M059J (cell line): ENCODE measurements at regions not wholly inside any gene's neighbourhood (a gene's known extent, or its start where the extent isn't known, plus 50 kb on each side); places are given as distances from the start of the nearest gene placed in this dataset.
"Not testable (repeated sequence)": the region's sequence is repeated elsewhere in the genome, so short reads cannot be mapped to it uniquely, and the experiment has no call there.

ENCODE experiments used
- DNase-seq: peaks from one replicate; pipeline ENCODE4 v3.0.0-alpha.2; 2012; ENCODE audit warnings: low read depth

DNA sequence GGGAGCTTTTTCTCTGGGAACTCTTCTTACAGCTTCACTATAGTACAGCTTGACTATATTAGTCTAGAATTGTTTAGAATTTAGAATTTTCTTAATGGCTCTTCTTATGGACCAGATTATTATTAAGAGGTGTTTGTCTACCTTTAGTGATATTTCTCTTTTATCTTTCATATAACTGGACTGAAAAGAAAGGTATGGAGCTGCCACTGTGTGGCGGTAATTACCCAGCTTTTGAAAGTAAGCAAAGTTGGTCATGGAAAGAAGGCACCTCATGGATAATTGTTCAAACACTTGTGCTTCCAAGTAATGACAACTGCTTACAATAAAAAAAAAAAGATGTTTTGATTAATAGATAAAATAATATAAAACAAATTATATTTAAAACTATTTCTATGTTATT lies 1112.5 kb downstream of the TECRL start:
- DNase-seq, result no peak

GRCh38 chr4:63275491-63275890 lies 1133.8 kb downstream of the TECRL start:
- DNase-seq, result no peak

DNA sequence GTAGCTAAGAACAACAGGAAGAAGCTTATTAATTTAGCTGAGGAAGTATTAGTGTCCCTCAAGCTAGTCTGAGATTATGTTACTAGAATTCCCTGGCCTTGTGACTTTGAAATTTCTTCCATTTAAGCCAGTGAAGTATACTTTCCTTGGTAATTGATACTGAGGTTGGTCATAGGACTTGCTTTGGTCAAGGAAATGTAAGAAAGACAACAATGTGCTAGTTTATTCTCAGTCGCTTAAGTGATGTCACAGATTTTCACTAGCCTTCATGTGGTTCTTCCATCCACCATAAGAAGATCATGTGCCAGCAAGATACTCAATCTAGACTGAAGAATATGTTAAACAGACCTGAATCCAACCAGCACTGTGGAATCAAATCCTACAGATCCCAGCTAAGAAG lies 1140.1 kb downstream of the TECRL start:
- no peak for DNase-seq

- no peak for DNase-seq
Observed at GRCh38 chr4:63233671-63234070, 1175.6 kb downstream of the TECRL start.

DNA sequence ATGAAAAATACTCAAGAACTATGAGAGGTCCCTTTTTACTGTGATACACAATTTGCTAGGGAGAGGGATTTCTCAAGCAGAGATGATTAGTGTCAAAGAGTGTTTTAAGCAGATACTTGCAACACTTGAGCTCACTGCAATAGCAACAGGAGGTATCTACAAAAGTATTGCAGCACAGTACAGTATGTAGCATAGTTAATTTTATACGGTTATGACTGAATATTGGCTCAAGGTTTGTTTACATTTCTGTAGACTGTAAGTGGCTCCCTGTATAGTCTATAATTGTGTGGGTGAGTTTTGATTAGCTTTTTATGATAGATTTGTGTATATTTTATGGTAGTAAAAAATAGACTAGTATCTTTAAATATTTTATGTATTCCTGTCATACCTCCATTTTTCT lies 1177.2 kb downstream of the TECRL start:
- no peak for DNase-seq

- no peak for DNase-seq
Observed at GRCh38 chr4:63226229-63226628, 1183.0 kb downstream of the TECRL start.

DNA sequence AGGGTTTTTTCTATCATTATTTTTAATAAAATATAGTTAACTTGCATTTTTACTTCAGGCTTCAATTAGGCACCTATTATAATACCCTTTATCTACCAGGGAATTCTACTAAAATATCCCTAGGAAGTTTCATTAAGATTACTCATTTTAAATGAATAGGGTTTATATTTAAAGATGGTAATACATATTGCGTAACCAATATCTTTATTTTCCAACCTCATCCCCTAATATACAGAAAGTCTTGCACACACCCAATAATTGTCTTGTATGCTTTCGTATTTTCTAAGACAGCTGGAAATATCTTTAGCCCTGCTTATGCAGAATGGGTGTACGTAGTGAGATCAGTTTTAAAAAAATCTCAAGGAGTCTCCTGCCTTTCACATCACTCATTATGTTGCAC lies 1186.8 kb downstream of the TECRL start:
- DNase-seq, result no peak

DNA sequence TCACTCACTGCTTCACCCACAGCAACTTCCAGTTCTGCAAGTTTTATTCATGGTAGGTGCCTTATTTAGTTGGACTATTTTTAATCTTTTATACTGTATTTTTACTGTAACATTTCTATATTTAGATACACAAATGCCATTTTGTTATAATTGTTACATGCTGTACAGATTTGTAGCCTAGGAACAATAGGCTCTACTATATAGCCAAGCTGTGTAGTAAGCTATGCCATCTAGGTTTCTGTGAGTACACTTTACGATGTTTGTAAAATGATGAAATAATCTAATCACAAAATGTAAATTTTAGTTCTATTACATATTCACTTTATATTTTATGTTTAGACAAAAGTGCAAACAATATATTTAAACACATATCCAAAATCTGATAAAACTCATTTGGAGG lies 1187.8 kb downstream of the TECRL start:
- DNase-seq, result no peak

- no peak for DNase-seq
Observed at GRCh38 chr4:63218856-63219255, 1190.4 kb downstream of the TECRL start.

GRCh38 chr4:63214076-63214475 lies 1195.2 kb downstream of the TECRL start:
- DNase-seq, result peak; percentile 0

DNA sequence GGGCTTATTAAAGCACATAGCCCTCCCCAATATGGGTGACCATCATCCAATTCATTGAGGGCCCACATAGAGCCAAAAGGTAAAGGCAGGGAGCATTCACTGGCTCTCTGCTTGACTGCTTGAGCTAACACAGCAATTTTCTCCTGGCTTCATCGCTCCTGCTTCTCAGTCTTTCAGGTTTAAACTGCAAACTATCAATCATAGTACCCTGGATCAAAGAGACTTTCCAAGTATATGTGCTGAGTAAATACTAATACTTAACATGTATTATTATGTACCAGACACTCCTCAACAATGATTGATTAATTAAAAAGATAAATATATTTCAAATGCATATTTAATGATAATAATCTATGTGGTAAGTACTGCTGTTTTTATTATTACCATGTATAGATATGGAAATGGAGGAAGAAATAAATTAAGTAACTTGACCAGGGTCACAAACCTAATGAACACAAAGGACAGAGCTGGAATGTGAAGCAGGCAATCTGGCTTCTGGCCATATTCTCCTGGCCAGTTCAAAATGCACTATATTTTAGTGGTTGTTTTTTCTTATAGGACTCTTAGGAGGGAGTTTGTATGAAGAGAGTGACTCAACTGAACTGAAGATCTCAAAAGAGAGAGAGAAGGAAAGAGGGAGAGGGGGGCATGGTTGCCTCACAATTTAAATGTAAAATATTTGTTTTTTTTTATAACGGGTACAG lies 1197.3 kb downstream of the TECRL start:
- DNase-seq, result no peak

- DNase-seq, result no peak
Observed at GRCh38 chr4:63211375-63211774, 1197.9 kb downstream of the TECRL start.

- not testable (repeated sequence) for DNase-seq
Observed at GRCh38 chr4:63193029-63193428, 1216.2 kb downstream of the TECRL start.

DNA sequence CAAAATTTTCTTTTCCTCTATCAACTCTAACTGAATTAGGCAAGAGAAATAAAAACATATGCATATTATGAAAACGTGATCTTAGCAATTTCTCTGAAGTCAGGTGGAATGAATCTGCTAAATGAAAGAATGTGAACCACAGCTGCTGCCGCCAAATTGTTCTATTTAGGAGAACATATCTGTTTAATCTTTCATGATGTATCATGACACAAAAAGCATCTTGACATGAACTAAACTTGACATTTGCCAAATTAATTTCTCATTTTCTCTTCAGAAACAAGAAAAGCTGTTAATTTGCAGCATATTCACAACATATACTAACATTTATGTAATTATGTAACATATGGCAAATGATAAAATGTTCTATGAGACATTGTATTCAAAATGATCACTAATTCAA lies 1237.9 kb downstream of the TECRL start:
- DNase-seq, result no peak

DNA sequence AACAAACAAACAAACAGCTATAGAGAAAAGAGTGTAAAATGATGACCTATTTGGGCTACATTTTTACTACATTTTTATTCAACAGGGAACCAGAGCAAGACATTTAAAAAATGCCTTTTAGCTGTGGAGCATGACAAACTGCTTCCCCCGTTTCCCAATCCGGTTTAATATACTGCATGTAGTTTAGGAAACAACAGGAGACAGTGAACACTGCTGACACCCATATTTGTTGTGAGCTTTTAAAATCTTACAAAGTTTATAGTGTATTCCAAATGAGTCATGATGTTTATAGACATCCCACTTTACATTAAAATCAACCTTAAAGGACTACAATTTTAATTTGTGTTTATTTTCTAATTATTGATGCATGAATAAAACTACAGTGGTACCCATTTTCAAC lies 1238.3 kb downstream of the TECRL start:
- no peak for DNase-seq

- no peak for DNase-seq
Observed at GRCh38 chr4:63169836-63170235, 1239.4 kb downstream of the TECRL start.

- DNase-seq, result no peak
Observed at GRCh38 chr4:63155561-63155960, 1253.7 kb downstream of the TECRL start.

GRCh38 chr4:63123441-63123840 lies 1285.8 kb downstream of the TECRL start:
- no peak for DNase-seq

DNA sequence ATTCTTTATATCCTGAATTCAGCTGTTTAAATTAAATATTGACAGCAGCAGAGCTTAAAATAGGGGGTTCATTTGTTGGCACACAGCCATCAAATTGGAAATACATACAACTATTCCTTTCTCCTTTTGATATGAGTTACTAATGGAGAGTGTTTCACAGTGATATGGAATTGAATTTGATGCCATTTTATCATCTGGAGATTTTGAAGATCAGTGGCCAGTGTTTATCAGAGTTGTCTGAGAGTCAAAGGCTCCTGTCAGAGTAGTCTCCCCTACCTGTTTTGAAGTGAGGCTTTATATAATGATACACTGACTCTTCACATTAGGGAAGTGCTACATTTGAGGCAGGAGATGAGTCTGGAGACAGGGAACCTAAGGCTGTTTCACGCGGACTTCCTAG lies 1286.3 kb downstream of the TECRL start:
- DNase-seq, result no peak

GRCh38 chr4:63106600-63106999 lies 1302.7 kb downstream of the TECRL start:
- DNase-seq, result no peak

DNA sequence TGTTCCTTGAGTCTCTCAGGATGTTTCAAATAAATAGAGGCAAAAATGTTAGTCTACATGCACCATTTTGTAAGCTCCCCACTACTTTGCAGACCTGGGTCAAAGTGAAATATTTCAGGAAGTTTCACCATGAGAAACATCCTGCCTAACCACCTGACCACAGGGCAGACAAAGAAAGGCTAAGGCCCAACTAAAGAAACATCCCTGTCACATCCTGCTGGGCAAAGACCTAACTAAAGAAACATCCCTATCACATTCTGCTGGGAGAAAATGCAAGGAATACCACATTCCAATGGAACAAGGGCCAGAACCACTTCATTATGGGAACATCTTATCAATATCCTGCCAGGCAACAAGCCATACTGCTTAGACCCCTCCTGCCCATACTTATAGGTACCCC lies 1303.4 kb downstream of the TECRL start:
- no peak for DNase-seq

- no peak for DNase-seq
Observed at GRCh38 chr4:63090641-63091040, 1318.6 kb downstream of the TECRL start.

GRCh38 chr4:63085091-63085490 lies 1324.2 kb downstream of the TECRL start:
- no peak for DNase-seq

GRCh38 chr4:63080934-63081333 lies 1328.3 kb downstream of the TECRL start:
- no peak for DNase-seq
